ENCODE measurements at regions not wholly inside any gene's neighbourhood (a gene's known extent, or its start where the extent isn't known, plus 50 kb on each side); places are given as distances from the start of the nearest gene placed in this dataset.

DNA sequence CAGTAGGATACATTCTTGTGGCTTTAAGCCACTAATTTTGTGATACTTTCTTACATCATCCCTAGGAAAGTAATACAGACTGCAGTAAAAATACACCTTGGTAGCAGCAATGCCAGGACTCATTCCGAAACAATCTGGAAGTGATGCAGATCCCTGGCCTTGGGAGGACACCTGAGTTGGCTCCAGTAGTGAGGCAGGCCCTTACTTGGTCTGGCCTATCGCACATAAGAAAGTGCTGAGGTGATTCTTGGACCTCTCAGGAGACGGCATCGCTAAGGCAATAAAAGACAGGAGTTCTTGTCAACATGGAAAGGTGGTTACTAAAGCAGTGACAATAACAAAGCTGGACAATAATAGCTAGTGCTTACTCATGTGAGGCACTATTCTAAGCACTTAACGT, 126.5 kb downstream of the SUCNR1 start:
- H2BK120ac ChIP-seq (replicated peaks; ENCODE audit: low read depth, low read length), result no peak overlapping the region
- no peak overlapping the region for H3K4me2 ChIP-seq (ENCODE audit: insufficient read depth in 1 of 2, low read depth in 2 of 2, low read length in 2 of 2)
- H2BK20ac ChIP-seq (ENCODE audit: low read length), result no peak overlapping the region
- H3K27me3 ChIP-seq (replicated peaks in 1 of 4; ENCODE audit: control insufficient read depth in 3 of 4, extremely low read depth in 1 of 4, insufficient read depth in 3 of 4, low read length in 3 of 4), result no peaks in the 10 kb centered on the region
- no peak overlapping the region for H3K18ac ChIP-seq (ENCODE audit: extremely low read depth, low read length)
- no peak overlapping the region for H3K27ac ChIP-seq (ENCODE audit: low read depth, low read length)
- H3K36me3 ChIP-seq (ENCODE audit: control insufficient read depth in 2 of 4, insufficient read depth in 4 of 4, low read length in 3 of 4), result no peaks in the 10 kb centered on the region
- H3K79me1 ChIP-seq (ENCODE audit: low read depth, low read length), result no peaks in the 10 kb centered on the region
- H3K4ac ChIP-seq (replicated peaks; ENCODE audit: insufficient read length, low read depth, low read length), result no peak overlapping the region
- H2AK5ac ChIP-seq (ENCODE audit: low read depth, low read length), result no peak overlapping the region
- H3K9me3 ChIP-seq (ENCODE audit: insufficient read depth in 2 of 2, low read depth in 1 of 2, low read length in 1 of 2), result no peaks in the 10 kb centered on the region
- H3K14ac ChIP-seq (ENCODE audit: insufficient read length), result no peak overlapping the region
- no peak overlapping the region; the same call in 1 of the 2 replicates for H2AFZ ChIP-seq (ENCODE audit: low read length)
- H3K4me1 ChIP-seq (replicated peaks in 1 of 4; ENCODE audit: control insufficient read depth in 3 of 4, insufficient read depth in 4 of 4, low read length in 3 of 4), result no peaks in the 10 kb centered on the region
- no peaks in the 10 kb centered on the region for H3K23me2 ChIP-seq (ENCODE audit: low read depth, low read length)
- H3K9ac ChIP-seq (replicated peaks in 1 of 4; ENCODE audit: extremely low read depth in 1 of 4, low read depth in 3 of 4, low read length in 3 of 4), result no peak overlapping the region
- H4K91ac ChIP-seq (replicated peaks; ENCODE audit: insufficient read length, low read length), result no peak overlapping the region
- no peaks in the 10 kb centered on the region for H4K20me1 ChIP-seq (replicated peaks in 1 of 2; ENCODE audit: control insufficient read depth in 1 of 2, insufficient read depth in 2 of 2, low read length in 2 of 2)
- H3K4me3 ChIP-seq (ENCODE audit: extremely low read depth in 1 of 4, insufficient read depth in 2 of 4, low read depth in 3 of 4, low read length in 4 of 4), result no peak overlapping the region
- H3K23ac ChIP-seq (ENCODE audit: insufficient read length), result no peak overlapping the region
- H2BK15ac ChIP-seq (ENCODE audit: low read length), result no peak overlapping the region
- no peak overlapping the region for H2BK12ac ChIP-seq (ENCODE audit: low read depth, low read length)
- H4K5ac ChIP-seq (ENCODE audit: insufficient read length, low read depth, low read length), result no peak overlapping the region
- FAIRE-seq (no peak), DNase-seq (ENCODE audit: low read depth in 1 of 2, low spot score in 2 of 2) (no peak)
- H3K79me2 ChIP-seq (ENCODE audit: control insufficient read depth in 1 of 2, insufficient read depth in 2 of 2, low read length in 2 of 2), result no peaks in the 10 kb centered on the region
- 93% methylated on average over 5 of the region's 5 CpGs; no CpG with 5 or more reads in 1 of the 2 experiments for WGBS, 2 experiments (ENCODE audit: extremely low coverage in 1 of 2, insufficient coverage in 1 of 2, insufficient read length in 1 of 2, insufficient replicate concordance in 2 of 2, low coverage in 1 of 2, low lambda C conversion rate in 2 of 2, missing lambda C conversion rate in 1 of 2)
- H4K8ac ChIP-seq (ENCODE audit: extremely low read depth, insufficient read depth, low read length), result no peak overlapping the region
- H3K56ac ChIP-seq (replicated peaks; ENCODE audit: insufficient read length, low read depth, low read length), result no peak overlapping the region
- ChIA-PET POLR2A (ENCODE audit: partially characterized antibody) (no interaction called here), CTCF (ENCODE audit: partially characterized antibody) (no interaction called here)
- H2BK5ac ChIP-seq (ENCODE audit: low read depth, low read length), result no peak overlapping the region
- TF ChIP-seq, protein P1, sequence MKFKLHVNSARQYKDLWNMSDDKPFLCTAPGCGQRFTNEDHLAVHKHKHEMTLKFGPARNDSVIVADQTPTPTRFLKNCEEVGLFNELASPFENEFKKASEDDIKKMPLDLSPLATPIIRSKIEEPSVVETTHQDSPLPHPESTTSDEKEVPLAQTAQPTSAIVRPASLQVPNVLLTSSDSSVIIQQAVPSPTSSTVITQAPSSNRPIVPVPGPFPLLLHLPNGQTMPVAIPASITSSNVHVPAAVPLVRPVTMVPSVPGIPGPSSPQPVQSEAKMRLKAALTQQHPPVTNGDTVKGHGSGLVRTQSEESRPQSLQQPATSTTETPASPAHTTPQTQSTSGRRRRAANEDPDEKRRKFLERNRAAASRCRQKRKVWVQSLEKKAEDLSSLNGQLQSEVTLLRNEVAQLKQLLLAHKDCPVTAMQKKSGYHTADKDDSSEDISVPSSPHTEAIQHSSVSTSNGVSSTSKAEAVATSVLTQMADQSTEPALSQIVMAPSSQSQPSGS (IDR thresholded peaks at IDR 0.05; ENCODE audit: low read length), result no peak
- TF ChIP-seq SP2 (IDR thresholded peaks at IDR 0.05; ENCODE audit: low read length), result no peak
- no peak for TF ChIP-seq SP4 (IDR thresholded peaks at IDR 0.05; ENCODE audit: low read length)
- no peak for TF ChIP-seq SP1 (IDR thresholded peaks at IDR 0.05; ENCODE audit: low read depth, low read length)
- TF ChIP-seq SIRT6 (IDR thresholded peaks at IDR 0.05; ENCODE audit: low read length), result no peak
- TF ChIP-seq, protein P2, sequence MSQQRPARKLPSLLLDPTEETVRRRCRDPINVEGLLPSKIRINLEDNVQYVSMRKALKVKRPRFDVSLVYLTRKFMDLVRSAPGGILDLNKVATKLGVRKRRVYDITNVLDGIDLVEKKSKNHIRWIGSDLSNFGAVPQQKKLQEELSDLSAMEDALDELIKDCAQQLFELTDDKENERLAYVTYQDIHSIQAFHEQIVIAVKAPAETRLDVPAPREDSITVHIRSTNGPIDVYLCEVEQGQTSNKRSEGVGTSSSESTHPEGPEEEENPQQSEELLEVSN (IDR thresholded peaks at IDR 0.05), result no peak
- no peak for TF ChIP-seq RBBP5 (IDR thresholded peaks at IDR 0.05; ENCODE audit: borderline replicate concordance, low read depth, low read length)
- no peak for TF ChIP-seq CHD2 (IDR thresholded peaks at IDR 0.05; ENCODE audit: low read length)
- no peak for TF ChIP-seq JUND (IDR thresholded peaks at IDR 0.05; ENCODE audit: low read length)
- TF ChIP-seq ZNF274 (IDR thresholded peaks at IDR 0.05; ENCODE audit: borderline replicate concordance, extremely low read depth, low read length), result no peak
- TF ChIP-seq HDAC6 (IDR thresholded peaks at IDR 0.05; ENCODE audit: low read depth, low read length), result no peak
- TF ChIP-seq, protein P3, sequence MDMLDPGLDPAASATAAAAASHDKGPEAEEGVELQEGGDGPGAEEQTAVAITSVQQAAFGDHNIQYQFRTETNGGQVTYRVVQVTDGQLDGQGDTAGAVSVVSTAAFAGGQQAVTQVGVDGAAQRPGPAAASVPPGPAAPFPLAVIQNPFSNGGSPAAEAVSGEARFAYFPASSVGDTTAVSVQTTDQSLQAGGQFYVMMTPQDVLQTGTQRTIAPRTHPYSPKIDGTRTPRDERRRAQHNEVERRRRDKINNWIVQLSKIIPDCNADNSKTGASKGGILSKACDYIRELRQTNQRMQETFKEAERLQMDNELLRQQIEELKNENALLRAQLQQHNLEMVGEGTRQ (IDR thresholded peaks at IDR 0.05; ENCODE audit: low read length), result no peak
- no peak for TF ChIP-seq CEBPB (IDR thresholded peaks at IDR 0.05; ENCODE audit: low read depth, low read length)
